Liver (tissue), 8 donors: ENCODE measurements at regions not wholly inside any gene's neighbourhood (a gene's known extent, or its start where the extent isn't known, plus 50 kb on each side); places are given as distances from the start of the nearest gene placed in this dataset.

Experiments
- DNase-seq: peaks from one replicate; pipeline ENCODE4 v3.0.0-alpha.2; 2017; ENCODE audit warnings: low spot score
- H3K27ac ChIP-seq, 2 donors: one replicate each; pipeline ENCODE4 v1.7.0; 2013; ENCODE audit warnings: inconsistent platforms in 2 of 2, low read length in 2 of 2, control low read depth in 1 of 2, low read depth in 1 of 2, mild to moderate bottlenecking in 1 of 2
- H3K27me3 ChIP-seq, 4 donors: one replicate each; pipeline versions ENCODE4 v1.6.1 to v1.7.0; 2013; ENCODE audit warnings: low read length in 3 of 4, inconsistent platforms in 1 of 4, mild to moderate bottlenecking in 1 of 4, moderate library complexity in 1 of 4; ENCODE audit not compliant: control insufficient read depth in 4 of 4, insufficient read depth in 4 of 4
- H3K36me3 ChIP-seq, 4 donors: one replicate each; pipeline versions ENCODE4 v1.6.1 to v1.7.0; 2013; ENCODE audit warnings: low read length in 3 of 4, mild to moderate bottlenecking in 3 of 4, low read depth in 1 of 4, moderate library complexity in 1 of 4; ENCODE audit not compliant: control insufficient read depth in 4 of 4, insufficient read depth in 3 of 4
- H3K4me1 ChIP-seq, 4 donors: one replicate each; pipeline versions ENCODE4 v1.6.1 to v1.7.0; 2013; ENCODE audit warnings: low read length in 3 of 4, mild to moderate bottlenecking in 3 of 4, moderate library complexity in 1 of 4; ENCODE audit not compliant: control insufficient read depth in 4 of 4, insufficient read depth in 4 of 4
- H3K4me3 ChIP-seq, 3 donors: one replicate each; pipeline versions ENCODE4 v1.6.1 to v1.7.0; 2013; ENCODE audit warnings: low read length in 3 of 3, control low read depth in 1 of 3, low read depth in 1 of 3, mild to moderate bottlenecking in 1 of 3
- H3K9ac ChIP-seq, 2 donors: one replicate each; pipeline ENCODE4 v1.7.0; 2013; ENCODE audit warnings: low read length in 2 of 2, mild to moderate bottlenecking in 2 of 2, moderate library complexity in 2 of 2, control low read depth in 1 of 2, low read depth in 1 of 2
- H3K9me3 ChIP-seq, 4 donors: one replicate each; pipeline versions ENCODE4 v1.6.1 to v1.7.0; 2013; ENCODE audit warnings: low read length in 3 of 4; ENCODE audit not compliant: control insufficient read depth in 4 of 4
- EGR1 ChIP-seq, 2 donors: IDR thresholded peaks; 2 replicates each; pipeline ENCODE4 v1.6.1; 2016 to 2018; ENCODE audit warnings: antibody characterized with exemption in 2 of 2, low read depth in 2 of 2
- FOXA1 ChIP-seq: IDR thresholded peaks from 2 replicates; pipeline ENCODE4 v1.6.1; 2016; ENCODE audit warnings: antibody characterized with exemption
- FOXA2 ChIP-seq: IDR thresholded peaks from 2 replicates; pipeline ENCODE4 v1.6.1; 2016; ENCODE audit warnings: antibody characterized with exemption
- GABPA ChIP-seq, 2 donors: IDR thresholded peaks in 1 of 2; conservative IDR thresholded peaks in 1 of 2; 2 replicates each; pipeline ENCODE4 v1.6.1; 2016; ENCODE audit warnings: antibody characterized with exemption in 2 of 2, mild to moderate bottlenecking in 1 of 2, moderate library complexity in 1 of 2
- HNF4A ChIP-seq, 2 donors: conservative IDR thresholded peaks; 2 replicates each; pipeline ENCODE4 v1.6.1; 2016; ENCODE audit warnings: antibody characterized with exemption in 2 of 2, mild to moderate bottlenecking in 2 of 2
- HNF4G ChIP-seq: IDR thresholded peaks from 2 replicates; pipeline ENCODE4 v1.6.1; 2016; ENCODE audit warnings: antibody characterized with exemption
- JUND ChIP-seq, 2 donors: IDR thresholded peaks; 2 replicates each; pipeline ENCODE4 v1.6.1; 2016; ENCODE audit warnings: antibody characterized with exemption in 2 of 2
- NR2F2 ChIP-seq: IDR thresholded peaks from 2 replicates; pipeline ENCODE4 v1.6.1; 2016; ENCODE audit warnings: antibody characterized with exemption
- RAD21 ChIP-seq, 2 donors: IDR thresholded peaks; 2 replicates each; pipeline ENCODE4 v1.6.1; 2016; ENCODE audit warnings: antibody characterized with exemption in 2 of 2, mild to moderate bottlenecking in 2 of 2
- RXRA ChIP-seq, 2 donors: IDR thresholded peaks; 2 replicates each; pipeline ENCODE4 v1.6.1; 2017 to 2018; ENCODE audit warnings: antibody characterized with exemption in 2 of 2, mild to moderate bottlenecking in 1 of 2
- SP1 ChIP-seq: IDR thresholded peaks from 2 replicates; pipeline ENCODE4 v1.6.1; 2018; ENCODE audit warnings: antibody characterized with exemption, mild to moderate bottlenecking
- TAF1 ChIP-seq: conservative IDR thresholded peaks from 2 replicates; pipeline ENCODE4 v1.6.1; 2016; ENCODE audit warnings: antibody characterized with exemption, mild to moderate bottlenecking
- YY1 ChIP-seq: IDR thresholded peaks from 2 replicates; pipeline ENCODE4 v1.6.1; 2016; ENCODE audit warnings: antibody characterized with exemption, mild to moderate bottlenecking
- WGBS: extraction: QIAGEN DNeasy Blood & Tissue Kit; methylation state at CpG from one replicate; pipeline ENCODE4 v1.1.7; 2013; 5-methylcytosine and 5-hydroxymethylcytosine counted together
- TF ChIP-seq, protein P1 (sequence below): fragments of 150-350 bp; IDR thresholded peaks from 2 replicates; pipeline ENCODE4 v1.5.1; 2017; ENCODE audit warnings: improper control_type of control experiment, low read depth, low read length; ENCODE audit not compliant: missing input control
- TF ChIP-seq, protein P2 (sequence below): IDR thresholded peaks from 2 replicates; pipeline ENCODE4 v1.6.1; 2016; ENCODE audit warnings: antibody characterized with exemption
- TF ChIP-seq, protein P3 (sequence below): IDR thresholded peaks from 2 replicates; pipeline ENCODE4 v1.6.1; 2016; ENCODE audit warnings: antibody characterized with exemption
- TF ChIP-seq, protein P4 (sequence below): IDR thresholded peaks from 2 replicates; pipeline ENCODE4 v1.6.1; 2016; ENCODE audit warnings: antibody characterized with exemption
- donor health status: healthy.
- donor health status: healthy.
- donor health status: healthy.
- donor health status: healthy.
- donor health status: healthy.

DNA sequence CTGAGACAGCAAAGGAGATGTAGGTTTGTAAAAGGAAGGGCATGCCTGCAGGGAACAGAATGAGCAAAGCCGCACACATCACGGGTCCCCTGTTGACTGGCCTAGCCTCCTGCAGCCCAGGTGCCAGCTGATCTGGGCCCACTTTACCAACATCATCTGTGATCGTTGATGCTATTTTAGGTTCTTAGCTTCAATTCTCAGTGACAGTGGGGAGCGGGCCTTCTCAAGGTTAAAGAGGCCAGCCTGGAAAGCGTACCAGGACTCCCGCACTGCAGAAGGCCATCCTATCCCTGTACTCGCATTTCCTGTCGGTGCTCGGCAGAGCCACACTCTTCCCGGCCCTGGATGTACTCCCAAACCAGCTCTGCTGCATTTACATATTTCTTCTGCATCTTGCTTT, 213.5 kb upstream of the IRX1 start (continued):
- TF ChIP-seq, protein P1, sequence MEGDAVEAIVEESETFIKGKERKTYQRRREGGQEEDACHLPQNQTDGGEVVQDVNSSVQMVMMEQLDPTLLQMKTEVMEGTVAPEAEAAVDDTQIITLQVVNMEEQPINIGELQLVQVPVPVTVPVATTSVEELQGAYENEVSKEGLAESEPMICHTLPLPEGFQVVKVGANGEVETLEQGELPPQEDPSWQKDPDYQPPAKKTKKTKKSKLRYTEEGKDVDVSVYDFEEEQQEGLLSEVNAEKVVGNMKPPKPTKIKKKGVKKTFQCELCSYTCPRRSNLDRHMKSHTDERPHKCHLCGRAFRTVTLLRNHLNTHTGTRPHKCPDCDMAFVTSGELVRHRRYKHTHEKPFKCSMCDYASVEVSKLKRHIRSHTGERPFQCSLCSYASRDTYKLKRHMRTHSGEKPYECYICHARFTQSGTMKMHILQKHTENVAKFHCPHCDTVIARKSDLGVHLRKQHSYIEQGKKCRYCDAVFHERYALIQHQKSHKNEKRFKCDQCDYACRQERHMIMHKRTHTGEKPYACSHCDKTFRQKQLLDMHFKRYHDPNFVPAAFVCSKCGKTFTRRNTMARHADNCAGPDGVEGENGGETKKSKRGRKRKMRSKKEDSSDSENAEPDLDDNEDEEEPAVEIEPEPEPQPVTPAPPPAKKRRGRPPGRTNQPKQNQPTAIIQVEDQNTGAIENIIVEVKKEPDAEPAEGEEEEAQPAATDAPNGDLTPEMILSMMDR, result no peak
- TF ChIP-seq RXRA (IDR thresholded peaks at IDR 0.05) (no peak), NR2F2 (no peak)

DNA sequence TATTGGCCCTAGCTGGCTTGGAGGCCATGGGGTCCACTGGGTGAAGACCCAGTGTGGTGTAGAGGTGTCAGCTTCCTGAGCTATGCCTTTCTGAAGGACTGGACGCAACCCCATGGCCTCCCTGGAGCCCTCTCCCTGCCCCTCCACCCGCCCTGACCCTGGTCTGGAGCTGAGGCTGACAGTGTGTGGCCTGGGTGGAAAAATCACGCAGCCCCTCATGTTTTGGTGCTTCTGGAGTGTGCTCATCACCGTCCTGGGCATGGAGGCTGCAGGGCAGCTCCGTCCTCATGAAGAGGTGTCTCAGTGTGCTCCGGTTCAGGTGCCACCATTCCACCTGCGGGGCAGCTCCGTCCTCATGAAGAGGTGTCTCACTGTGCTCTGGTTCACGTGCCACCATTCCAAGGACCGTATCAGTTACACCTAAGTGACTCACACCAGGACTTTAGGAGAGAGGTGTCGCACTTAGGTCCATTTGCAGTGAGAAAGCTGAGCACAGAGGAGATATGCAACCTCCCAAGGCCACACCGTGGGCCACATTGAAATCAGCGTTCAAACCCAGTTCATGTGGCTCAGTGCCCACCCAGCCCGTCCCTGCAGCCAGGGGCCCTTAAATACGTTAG, 214.3 kb upstream of the IRX1 start:
- TF ChIP-seq EGR1 (IDR thresholded peaks at IDR 0.05; ENCODE audit: low read depth in 2 of 2), result no peak
- TF ChIP-seq, protein P2, sequence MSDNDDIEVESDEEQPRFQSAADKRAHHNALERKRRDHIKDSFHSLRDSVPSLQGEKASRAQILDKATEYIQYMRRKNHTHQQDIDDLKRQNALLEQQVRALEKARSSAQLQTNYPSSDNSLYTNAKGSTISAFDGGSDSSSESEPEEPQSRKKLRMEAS, result no peak
- TF ChIP-seq HNF4A (conservative IDR thresholded peaks at IDR 0.05), result no peak
- TF ChIP-seq, protein P1, result no peak
- no peak for TF ChIP-seq RXRA (IDR thresholded peaks at IDR 0.05)
- no peak for TF ChIP-seq NR2F2
- TF ChIP-seq FOXA1, result no peak
- TF ChIP-seq, protein P3, sequence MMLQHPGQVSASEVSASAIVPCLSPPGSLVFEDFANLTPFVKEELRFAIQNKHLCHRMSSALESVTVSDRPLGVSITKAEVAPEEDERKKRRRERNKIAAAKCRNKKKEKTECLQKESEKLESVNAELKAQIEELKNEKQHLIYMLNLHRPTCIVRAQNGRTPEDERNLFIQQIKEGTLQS, result no peak
- no peak for TF ChIP-seq FOXA2
- no peak for TF ChIP-seq RAD21 (IDR thresholded peaks at IDR 0.05)
- peaks cover 0 to 1% (median 0%) of the 10 kb centered on the region in 4 donors for H3K9me3 ChIP-seq
- WGBS, result 77% methylated on average over 15 of the region's 15 CpGs
- H3K36me3 ChIP-seq, result no peaks in the 10 kb centered on the region
- peaks cover 0 to 2% (median 0%) of the 10 kb centered on the region in 4 donors for H3K27me3 ChIP-seq
- H3K9ac ChIP-seq, result no peak overlapping the region
- DNase-seq, result no peak
- H3K4me3 ChIP-seq, result no peak overlapping the region
- H3K4me1 ChIP-seq, result no peaks in the 10 kb centered on the region
- no peak overlapping the region for H3K27ac ChIP-seq

DNA sequence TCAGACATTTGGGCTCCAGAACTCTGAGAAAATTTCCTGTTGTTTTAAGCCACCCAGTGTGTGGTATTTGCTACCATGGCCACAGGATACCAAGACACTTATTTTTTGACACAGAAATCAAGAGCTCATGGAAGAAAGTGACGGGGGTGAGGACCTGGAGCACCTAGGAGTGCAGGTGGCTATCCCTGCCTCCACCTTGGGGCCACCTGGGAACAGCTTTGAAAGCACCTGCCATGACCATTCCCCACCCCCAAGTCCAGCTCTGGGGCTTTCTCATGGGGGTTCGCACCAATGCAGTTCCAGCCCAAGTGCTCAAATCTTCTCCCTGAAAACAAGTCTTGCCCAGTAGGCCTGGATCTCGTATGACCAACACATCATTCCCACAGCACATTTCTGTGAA, 214.9 kb upstream of the IRX1 start:
- Histone ChIP-seq H3K4me1 (no peaks in the 10 kb centered on the region), H3K4me3 (no peak overlapping the region), H3K27ac (no peak overlapping the region), H3K27me3 (peaks cover 0 to 2% (median 0%) of the 10 kb centered on the region in 4 donors), H3K9ac (no peak overlapping the region), H3K9me3 (peaks cover 0 to 1% (median 0%) of the 10 kb centered on the region in 4 donors), H3K36me3 (no peaks in the 10 kb centered on the region)
- 78% methylated on average over 3 of the region's 3 CpGs for WGBS
- DNase-seq, result no peak
- TF ChIP-seq, protein P4, sequence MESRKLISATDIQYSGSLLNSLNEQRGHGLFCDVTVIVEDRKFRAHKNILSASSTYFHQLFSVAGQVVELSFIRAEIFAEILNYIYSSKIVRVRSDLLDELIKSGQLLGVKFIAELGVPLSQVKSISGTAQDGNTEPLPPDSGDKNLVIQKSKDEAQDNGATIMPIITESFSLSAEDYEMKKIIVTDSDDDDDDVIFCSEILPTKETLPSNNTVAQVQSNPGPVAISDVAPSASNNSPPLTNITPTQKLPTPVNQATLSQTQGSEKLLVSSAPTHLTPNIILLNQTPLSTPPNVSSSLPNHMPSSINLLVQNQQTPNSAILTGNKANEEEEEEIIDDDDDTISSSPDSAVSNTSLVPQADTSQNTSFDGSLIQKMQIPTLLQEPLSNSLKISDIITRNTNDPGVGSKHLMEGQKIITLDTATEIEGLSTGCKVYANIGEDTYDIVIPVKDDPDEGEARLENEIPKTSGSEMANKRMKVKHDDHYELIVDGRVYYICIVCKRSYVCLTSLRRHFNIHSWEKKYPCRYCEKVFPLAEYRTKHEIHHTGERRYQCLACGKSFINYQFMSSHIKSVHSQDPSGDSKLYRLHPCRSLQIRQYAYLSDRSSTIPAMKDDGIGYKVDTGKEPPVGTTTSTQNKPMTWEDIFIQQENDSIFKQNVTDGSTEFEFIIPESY, result no peak
- TF ChIP-seq NR2F2, result no peak
- TF ChIP-seq, protein P2, result no peak
- TF ChIP-seq, protein P1, result no peak
- TF ChIP-seq RXRA (IDR thresholded peaks at IDR 0.05), result no peak
- no peak for TF ChIP-seq YY1
- TF ChIP-seq JUND (IDR thresholded peaks at IDR 0.05), result no peak
- TF ChIP-seq SP1, result no peak
- TF ChIP-seq TAF1, result no peak
- no peak for TF ChIP-seq FOXA2
- TF ChIP-seq GABPA (IDR thresholded peaks at IDR 0.05 in 1 of 2, conservative IDR thresholded peaks at IDR 0.05 in 1 of 2), result no peak
- TF ChIP-seq HNF4G, result no peak
- TF ChIP-seq, protein P3, result no peak
- TF ChIP-seq FOXA1, result no peak
- no peak for TF ChIP-seq RAD21 (IDR thresholded peaks at IDR 0.05)
- TF ChIP-seq HNF4A (conservative IDR thresholded peaks at IDR 0.05), result no peak
